GM19452 (cell line): ENCODE measurements at regions not wholly inside any gene's neighbourhood (a gene's known extent, or its start where the extent isn't known, plus 50 kb on each side); places are given as distances from the start of the nearest gene placed in this dataset.

Source experiments
- ATAC-seq: cut with Tn5 transposase; IDR thresholded peaks from one replicate; pipeline ENCODE4 v1.9.1; 2021; ENCODE audit not compliant: unreplicated experiment

DNA sequence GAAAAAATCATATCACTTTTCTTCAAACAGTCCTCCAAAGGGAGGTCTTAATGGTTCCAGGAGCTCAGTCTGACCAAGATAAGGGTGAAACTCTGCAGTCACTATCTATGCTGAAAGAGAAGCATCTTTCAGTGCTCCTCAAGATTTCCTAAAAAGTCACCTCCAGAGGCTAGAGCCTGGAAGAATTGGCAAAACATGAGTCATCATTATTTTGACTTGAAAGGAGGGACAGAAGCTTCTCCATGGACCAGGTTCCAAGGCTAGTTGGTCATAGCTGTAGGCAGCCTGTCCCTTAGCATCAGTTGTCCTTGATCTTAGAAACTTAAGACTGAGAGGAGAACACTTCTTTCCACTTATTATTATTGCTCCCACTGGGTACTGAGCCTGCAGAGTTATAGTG is 219.0 kb upstream of the ASIC2 start:
- ATAC-seq = no peak

DNA sequence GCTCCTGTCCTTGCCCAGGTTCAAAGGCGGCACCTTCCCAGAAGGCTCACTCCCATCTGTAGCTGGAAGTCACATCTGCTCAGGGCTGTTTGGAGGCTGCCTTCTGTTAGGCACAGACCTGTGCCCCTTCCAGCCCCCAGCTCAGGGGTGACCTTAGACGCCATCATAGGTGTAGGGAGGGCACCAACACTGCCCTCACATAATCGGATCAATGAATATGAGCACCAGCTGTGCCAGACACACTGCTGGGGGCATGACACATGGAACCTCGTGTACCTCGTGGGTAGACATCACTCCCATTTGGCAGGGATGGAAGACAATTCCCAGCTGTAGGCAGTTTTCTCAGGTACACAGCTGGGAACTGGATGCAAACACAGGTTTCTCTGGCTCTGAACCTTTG is 220.7 kb upstream of the ASIC2 start:
- ATAC-seq = no peak

DNA sequence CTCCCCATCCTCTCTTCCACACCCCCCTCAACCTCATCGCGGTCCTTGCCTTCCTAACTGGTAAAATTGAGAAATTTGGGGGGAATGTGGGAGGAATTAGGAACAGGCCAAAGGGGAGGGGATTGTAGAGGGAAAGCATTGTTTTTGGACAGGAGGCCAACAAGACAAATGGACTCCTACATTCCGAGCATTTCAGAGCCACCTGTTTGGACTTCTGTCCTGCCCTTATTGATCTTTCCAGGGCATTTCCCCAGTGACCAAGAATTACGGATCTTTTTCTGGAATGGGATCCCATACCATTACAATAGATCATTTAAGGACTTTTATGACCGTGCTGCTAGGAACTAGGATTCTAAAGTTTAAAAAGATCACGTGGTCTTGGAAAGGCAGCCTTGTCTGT is 221.3 kb upstream of the ASIC2 start:
- ATAC-seq = no peak

DNA sequence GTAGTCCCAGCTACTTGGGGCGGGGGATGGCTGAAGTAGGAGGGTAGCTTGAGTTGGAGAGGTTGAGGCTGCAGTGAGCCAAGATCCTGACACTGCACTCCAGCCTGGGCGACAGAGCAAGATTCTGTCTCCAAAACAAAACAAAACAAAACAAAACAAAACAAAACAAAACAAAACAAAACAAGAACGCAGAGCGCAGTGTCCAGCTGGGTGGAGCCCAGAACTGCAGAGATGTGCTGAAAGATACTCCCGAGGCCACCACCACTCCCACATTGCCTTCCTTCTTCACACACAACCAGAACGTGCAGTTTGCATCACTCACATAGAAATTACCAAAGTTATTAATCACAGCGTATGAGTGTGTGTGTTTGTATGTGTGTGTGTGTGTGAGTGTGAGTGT is 222.9 kb upstream of the ASIC2 start:
- ATAC-seq = no peak

DNA sequence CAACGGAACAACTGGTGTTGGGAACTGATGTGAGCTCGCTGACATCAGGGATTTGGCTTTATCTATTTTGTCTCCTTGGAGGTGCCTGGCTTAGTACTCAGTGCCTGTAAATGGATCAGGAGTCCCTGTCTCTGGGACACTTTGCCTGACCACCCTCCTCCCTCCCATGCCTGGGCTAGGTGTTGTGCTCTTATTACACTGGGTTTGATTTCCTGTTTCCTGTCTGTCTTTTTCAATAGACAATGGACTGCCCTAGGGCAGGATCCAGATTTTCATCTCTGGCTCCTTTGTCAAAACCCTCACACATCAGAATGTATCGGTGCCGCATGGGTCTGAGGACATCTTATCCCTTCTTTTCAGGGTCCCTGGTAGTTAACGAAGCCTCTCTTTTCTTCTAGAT is 223.6 kb upstream of the ASIC2 start:
- ATAC-seq = no peak

DNA sequence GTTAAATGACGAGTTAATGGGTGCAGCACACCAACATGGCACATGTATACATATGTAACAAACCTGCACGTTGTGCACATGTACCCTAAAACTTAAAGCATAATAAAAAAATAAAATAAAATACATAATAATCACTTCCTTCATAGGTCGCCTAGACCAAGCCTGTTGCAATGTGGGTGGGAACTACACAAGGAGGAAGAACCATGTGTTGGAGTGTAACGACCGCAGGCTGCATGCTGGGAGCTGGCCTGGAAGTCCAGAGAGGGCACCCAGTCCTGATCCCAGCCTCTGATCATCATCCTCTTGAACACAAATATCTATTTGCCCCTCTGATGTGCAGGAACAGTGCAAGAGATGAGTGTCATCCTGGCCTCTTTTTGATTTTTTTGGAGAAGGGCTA is 224.7 kb upstream of the ASIC2 start:
- ATAC-seq = no peak

DNA sequence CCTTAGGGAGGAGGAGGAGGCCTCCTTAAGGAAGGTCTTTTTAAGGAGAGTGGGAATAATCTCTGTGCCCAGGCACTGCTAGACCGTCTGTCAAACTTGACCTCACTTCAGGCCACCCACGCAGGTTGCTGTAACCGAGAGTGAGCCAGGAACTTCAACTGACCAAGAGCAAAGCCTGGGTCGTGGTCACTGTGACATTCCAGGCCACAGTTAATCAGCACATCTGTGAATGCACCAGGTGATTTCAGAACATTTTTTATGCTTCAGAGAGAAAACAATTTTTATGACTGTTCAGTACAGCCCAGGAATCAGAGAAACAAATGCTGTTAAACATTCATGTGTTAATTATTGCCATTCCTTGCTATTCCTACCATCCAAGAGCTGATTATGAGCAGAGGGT is 226.6 kb upstream of the ASIC2 start:
- no peak for ATAC-seq

DNA sequence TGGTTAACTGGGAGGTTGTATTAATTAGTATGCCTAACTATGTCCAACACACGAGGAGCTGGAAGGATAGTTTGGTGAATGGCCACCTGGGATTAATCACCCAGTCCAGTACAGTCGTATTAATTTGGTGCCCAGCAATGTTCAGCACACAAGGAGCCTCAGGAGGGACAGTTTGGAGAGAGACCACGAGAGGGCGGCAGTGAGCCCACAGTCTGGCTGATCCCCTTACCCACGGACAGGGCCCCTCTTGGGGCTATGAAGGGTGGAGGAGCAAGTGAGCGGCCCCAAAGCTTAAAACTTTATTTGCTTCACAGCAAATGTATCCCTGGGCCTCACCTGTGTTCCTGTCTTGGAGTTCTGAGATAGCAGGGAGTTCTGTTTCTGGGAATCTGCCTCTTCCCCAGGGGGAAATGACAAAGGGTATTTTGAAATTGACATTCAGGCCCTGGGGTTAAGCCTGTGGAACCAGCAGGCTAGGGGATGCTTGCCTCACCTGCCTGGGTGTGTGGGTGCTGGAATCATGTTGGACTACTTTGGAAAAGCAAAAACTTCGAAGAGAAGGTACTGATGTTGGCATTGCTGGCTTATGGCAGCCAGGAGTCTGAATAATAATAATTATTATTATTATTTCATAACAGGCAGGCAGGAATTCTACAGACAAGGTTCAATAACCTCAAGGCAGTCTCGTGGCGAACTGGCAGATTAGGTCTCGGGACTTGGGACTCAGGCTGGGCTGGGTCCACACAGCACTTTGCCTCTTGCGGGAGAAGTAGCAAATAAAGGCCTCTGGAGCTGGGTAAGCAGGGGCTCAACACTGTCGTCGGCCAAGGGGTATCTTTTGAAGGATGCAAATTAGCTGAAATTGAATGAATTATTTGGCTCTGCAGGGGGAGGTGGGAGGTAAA is 227.6 kb upstream of the ASIC2 start:
- no peak for ATAC-seq

DNA sequence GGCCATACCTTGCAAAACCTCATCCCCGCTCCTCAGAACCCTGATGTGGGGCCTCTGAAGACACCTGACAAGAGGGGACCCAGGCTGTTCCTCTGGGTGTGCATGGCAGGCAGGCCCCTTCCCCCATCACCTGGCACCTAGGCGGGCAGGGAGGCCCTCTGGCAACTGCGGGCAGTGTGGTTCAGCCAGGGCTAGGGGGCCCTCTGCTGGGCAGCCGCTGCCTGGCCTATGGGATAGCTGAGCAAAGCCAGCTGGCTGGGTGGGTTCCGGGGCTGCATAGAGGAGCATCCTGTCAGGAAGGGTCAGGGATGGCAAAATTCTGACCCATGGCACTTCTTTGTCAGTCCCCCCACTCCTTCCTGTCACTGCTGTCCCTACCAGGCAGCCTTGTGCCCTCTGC is 228.7 kb upstream of the ASIC2 start:
- no peak for ATAC-seq

DNA sequence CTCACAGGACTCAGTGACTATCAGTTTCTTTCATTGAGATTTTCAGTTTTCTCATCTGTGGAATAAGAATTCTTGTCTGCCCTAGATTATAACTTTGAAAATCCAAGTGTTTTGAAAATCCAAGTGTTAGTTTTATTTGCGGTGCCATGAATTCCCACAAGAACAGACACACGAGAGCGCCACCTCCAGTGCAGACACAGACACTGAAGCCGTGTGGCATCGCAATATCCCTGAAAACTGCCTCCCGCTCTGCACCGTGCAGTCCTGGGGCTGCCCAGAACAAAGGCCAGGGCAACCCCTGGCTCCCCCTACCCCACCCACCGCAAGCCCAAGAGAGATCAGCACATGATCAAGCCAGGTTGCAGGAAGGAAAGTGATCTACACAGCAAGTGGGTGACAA is 229.5 kb upstream of the ASIC2 start:
- ATAC-seq = no peak

DNA sequence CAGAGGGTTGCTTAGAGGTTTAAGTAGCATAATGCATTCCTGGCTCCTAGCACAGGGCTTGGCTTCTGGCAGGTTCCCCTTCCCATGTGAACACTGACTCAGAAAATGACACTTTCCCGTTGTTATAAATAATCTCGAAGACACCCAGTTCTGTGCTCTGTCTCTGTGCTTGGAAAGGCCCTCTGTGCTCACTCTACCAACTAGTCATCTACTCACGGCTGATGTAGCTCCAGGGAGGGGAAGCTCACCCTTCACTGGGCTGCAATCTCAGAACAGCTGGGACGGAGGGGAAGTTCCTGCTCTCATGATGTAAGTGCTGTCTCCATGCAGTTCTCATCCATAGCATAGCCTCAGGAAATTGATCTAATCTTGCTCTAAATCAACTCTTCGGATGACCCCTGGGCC is 230.5 kb upstream of the ASIC2 start:
- no peak for ATAC-seq

DNA sequence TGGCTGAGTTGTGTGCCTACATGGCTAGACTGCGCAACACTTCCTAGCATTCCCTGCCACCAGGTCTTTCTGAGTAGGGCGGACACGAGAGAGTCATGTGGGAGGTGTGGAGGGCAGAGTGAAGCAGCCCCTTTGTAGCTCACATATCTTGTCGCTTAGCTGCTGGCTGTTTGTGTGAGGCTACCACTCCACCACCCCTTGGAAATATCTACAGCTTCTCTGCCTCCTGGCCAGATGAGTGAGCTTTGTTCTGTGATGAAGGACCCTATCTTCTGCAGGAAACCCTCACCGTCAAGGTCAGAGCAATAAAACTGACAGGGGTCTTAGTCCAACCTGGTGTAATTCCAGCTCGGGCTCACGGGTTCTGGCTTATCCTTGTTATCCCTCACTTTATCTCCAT is 232.1 kb upstream of the ASIC2 start:
- no peak for ATAC-seq

DNA sequence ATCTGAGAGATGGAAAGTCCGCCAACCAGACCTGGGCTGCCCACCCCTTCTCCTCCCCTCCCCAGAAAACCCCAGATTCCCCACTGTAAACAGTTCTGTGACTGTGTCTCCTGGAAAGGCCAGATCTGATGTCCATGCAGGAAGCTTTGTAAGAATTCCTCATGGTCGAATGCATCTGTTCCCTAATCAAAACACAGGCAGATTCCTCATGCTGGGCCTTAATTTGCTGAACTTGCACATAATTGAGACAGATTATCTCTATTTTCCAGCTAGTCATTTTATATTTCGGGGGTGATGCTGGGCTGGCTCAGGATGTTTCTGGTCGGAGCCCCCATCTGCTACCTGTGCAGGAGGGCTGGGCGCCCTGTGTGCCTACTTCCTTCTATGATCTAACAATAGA is 233.6 kb upstream of the ASIC2 start:
- ATAC-seq = no peak

DNA sequence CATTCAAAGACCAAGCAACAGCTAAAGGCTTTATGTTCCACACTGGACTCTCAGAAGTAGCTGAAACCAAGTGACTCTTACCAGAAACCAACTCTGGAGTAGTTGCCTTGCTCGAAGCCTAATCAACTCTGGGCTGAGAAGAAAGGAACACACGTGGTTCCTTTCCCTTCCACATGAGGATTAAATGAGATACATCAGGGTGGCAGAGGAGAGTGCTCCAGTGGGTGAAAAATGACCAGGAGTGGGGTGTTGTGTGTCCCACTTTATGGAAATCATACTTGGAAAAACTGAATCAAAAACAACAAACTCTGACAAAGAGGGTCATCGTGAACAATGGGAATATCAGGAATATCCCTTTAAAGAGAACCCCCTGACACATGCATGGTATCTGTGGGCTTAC is 234.2 kb upstream of the ASIC2 start:
- no peak for ATAC-seq

DNA sequence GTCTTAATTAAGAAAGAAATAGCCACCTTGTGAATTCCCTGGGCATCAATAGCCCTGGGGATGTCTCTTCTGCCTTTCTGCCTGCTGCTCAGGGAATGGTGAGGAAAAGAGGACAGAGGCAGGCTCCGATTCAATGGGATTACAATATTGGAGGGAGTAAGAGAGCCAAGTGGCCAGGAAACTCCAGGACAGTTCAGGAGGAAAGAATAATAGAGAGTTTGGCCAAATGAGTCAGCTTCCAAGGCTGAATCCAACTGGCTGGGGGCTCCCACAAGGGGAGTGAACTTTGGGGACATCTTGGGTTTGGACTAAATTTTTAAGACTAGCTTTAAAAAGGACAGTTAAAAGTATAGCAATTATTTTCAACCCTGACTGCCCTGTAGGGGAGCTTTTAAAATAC is 235.8 kb upstream of the ASIC2 start:
- ATAC-seq = no peak

DNA sequence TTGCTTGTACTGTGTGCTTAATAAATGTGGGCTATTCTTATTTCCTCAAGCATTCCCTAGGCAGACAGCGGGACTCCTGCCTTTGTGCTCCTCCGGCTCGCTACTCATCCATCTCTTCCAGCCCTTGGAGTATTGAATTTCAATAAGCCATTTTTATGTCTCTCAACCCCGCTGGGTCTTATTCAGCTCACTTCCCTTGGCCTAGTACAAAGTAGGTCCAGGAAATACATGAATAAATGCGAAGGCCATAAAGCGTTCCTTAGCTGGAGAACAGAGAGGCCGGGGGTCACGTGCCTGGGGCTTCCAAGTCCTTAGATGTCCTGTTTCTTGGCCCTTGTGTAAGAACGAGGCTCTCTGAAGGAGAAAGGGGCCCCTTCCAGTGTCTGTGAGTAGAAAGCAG is 236.7 kb upstream of the ASIC2 start:
- ATAC-seq = no peak

DNA sequence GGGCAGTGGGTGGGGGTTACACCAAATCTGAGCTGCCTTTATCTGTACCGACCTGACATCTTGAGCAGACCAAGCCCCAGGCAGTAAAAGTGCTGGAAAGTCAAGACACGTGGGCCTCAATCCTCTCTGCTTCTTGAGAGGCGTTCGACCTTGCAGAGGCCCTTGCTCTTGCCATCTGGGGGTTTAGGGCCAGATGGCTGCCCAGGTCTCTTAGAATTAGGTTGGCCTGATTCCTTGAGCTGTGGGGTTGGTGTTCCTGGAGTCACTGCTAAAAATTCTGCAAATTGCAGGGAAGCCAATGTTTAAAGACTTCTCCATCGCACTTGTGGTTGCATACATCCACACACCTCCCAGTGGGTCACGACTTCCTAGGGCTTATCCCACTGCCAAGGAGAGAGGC is 238.2 kb upstream of the ASIC2 start:
- no peak for ATAC-seq

DNA sequence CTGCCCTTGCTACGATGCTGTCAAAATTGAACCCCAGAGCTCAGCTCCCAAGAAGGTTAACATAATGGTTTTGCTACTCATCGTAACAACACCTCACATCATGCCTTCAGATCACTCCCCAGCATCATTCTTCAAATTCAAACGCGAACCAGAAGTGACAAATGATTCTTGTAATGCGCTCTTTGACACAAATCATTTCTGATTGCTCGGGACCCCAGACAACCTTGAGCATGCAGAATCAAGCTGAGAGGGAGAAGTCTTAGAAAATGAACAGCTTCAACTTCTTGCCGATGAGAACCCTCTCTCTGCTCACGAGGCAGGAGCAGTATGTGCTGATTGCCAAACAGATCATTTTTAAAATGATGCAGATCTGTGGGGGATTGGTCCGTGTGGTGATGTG is 241.0 kb upstream of the ASIC2 start:
- ATAC-seq = no peak

DNA sequence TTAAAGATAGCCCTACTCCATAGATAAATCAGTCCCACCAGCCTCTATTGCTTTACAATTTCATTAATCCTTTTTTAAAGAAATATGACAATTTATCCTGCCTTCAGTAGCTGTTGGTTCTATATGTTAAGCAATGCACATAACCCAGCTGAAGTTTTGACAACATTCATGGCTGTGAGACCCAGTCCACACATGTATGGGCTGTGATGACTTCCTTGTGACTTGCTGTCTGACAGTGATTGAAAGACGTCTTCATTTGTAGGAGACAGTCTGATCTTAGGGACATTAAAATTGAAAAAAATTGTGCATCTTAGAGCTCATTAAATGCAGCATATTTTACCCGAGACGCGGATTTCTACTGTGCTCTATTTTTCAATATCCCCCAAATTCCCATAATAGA is 252.0 kb upstream of the ASIC2 start:
- no peak for ATAC-seq

DNA sequence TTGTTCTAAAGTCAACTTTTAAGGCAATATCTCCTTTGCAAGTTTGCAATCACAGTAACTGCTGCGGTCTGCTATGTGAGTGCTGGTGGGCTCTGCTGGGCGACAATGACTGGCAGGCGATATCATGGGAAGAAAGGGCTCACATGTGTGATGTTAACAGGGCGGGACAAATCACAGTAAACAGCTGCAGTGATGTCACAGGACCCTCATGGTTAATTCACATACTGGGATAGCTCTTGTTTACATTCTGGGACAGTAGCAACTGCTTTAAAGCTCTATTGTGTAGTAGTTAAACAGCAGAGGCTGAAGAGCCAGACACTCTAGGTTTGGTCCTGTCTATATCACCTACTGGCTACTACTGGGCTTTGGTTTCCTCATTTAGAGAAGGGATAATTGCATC is 257.2 kb upstream of the ASIC2 start:
- ATAC-seq = no peak

DNA sequence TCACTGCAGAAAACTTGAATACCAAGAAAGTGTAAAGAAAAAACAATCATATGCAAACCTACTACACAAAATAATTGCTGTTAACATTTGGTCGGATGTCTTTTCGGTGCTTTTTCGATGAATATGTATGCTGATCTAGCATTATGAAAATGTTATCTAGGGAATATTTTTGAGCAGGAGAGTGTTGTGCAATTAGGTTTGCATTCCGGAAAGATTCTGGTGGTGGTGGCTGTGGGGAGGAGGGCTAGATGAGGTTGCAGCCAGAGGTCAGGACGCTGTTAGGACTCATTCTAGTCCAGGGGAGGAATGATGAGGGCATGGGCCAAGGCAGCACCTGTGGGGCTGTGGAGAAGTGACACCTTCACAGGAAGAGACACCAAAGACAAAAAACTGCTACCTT is 258.0 kb upstream of the ASIC2 start:
- ATAC-seq = no peak

DNA sequence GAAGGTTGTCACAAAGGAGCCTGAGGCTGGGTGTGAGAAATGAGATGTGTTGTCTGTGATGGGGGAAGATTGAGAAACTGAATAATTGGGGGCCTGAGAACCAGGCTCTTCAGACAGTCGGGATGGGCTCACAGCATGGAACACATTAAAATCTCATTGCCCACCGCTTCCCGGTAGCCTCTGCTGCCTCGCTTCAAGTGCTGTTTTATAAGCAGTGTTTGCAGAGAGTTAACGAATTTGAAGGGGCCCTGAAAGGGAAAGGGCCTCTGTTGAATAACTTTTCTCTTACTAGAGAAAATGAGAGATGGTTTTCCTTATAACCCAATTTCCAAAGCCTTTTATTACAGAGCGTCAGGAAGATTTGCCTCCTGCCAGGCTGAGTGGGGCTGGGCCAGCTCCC is 258.8 kb upstream of the ASIC2 start:
- no peak for ATAC-seq

DNA sequence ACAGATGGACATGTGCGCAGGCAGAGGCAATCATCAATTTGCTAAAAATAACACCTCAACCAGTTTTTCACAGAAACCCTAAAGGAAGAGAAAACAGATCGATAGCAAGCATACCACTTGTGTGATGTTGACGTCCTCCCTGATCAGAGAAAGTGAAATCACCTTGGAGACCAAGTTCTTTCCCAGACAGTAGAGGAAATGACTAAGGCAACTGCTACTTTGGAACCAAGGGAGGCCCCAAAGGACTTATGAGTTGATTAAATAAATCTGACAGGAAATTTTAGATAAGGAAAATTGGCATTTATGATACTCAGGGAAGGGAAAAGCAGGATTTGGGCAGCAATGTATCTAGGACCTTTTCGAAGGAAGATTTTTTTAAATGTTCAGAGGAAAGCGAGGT is 267.1 kb upstream of the ASIC2 start:
- ATAC-seq = no peak
